Liver (tissue), 8 donors: ENCODE measurements at regions not wholly inside any gene's neighbourhood (a gene's known extent, or its start where the extent isn't known, plus 50 kb on each side); places are given as distances from the start of the nearest gene placed in this dataset.
"Not testable (repeated sequence)": the region's sequence is repeated elsewhere in the genome, so short reads cannot be mapped to it uniquely, and the experiment has no call there.

ENCODE experiments used
- DNase-seq: peaks from one replicate; pipeline ENCODE4 v3.0.0-alpha.2; 2017; ENCODE audit warnings: low spot score
- H3K27ac ChIP-seq, 2 donors: one replicate each; pipeline ENCODE4 v1.7.0; 2013; ENCODE audit warnings: inconsistent platforms in 2 of 2, low read length in 2 of 2, control low read depth in 1 of 2, low read depth in 1 of 2, mild to moderate bottlenecking in 1 of 2
- H3K27me3 ChIP-seq, 4 donors: one replicate each; pipeline versions ENCODE4 v1.6.1 to v1.7.0; 2013; ENCODE audit warnings: low read length in 3 of 4, inconsistent platforms in 1 of 4, mild to moderate bottlenecking in 1 of 4, moderate library complexity in 1 of 4; ENCODE audit not compliant: control insufficient read depth in 4 of 4, insufficient read depth in 4 of 4
- H3K36me3 ChIP-seq, 4 donors: one replicate each; pipeline versions ENCODE4 v1.6.1 to v1.7.0; 2013; ENCODE audit warnings: low read length in 3 of 4, mild to moderate bottlenecking in 3 of 4, low read depth in 1 of 4, moderate library complexity in 1 of 4; ENCODE audit not compliant: control insufficient read depth in 4 of 4, insufficient read depth in 3 of 4
- H3K4me1 ChIP-seq, 4 donors: one replicate each; pipeline versions ENCODE4 v1.6.1 to v1.7.0; 2013; ENCODE audit warnings: low read length in 3 of 4, mild to moderate bottlenecking in 3 of 4, moderate library complexity in 1 of 4; ENCODE audit not compliant: control insufficient read depth in 4 of 4, insufficient read depth in 4 of 4
- H3K4me3 ChIP-seq, 3 donors: one replicate each; pipeline versions ENCODE4 v1.6.1 to v1.7.0; 2013; ENCODE audit warnings: low read length in 3 of 3, control low read depth in 1 of 3, low read depth in 1 of 3, mild to moderate bottlenecking in 1 of 3
- H3K9ac ChIP-seq, 2 donors: one replicate each; pipeline ENCODE4 v1.7.0; 2013; ENCODE audit warnings: low read length in 2 of 2, mild to moderate bottlenecking in 2 of 2, moderate library complexity in 2 of 2, control low read depth in 1 of 2, low read depth in 1 of 2
- H3K9me3 ChIP-seq, 4 donors: one replicate each; pipeline versions ENCODE4 v1.6.1 to v1.7.0; 2013; ENCODE audit warnings: low read length in 3 of 4; ENCODE audit not compliant: control insufficient read depth in 4 of 4
- CTCF ChIP-seq: fragments of 150-350 bp; IDR thresholded peaks from 2 replicates; pipeline ENCODE4 v1.5.1; 2017; ENCODE audit warnings: improper control_type of control experiment, low read depth, low read length; ENCODE audit not compliant: missing input control
- FOXA2 ChIP-seq: IDR thresholded peaks from 2 replicates; pipeline ENCODE4 v1.6.1; 2016; ENCODE audit warnings: antibody characterized with exemption
- GABPA ChIP-seq, 2 donors: IDR thresholded peaks in 1 of 2; conservative IDR thresholded peaks in 1 of 2; 2 replicates each; pipeline ENCODE4 v1.6.1; 2016; ENCODE audit warnings: antibody characterized with exemption in 2 of 2, mild to moderate bottlenecking in 1 of 2, moderate library complexity in 1 of 2
- JUND ChIP-seq, 2 donors: IDR thresholded peaks; 2 replicates each; pipeline ENCODE4 v1.6.1; 2016; ENCODE audit warnings: antibody characterized with exemption in 2 of 2
- MAX ChIP-seq: IDR thresholded peaks from 2 replicates; pipeline ENCODE4 v1.6.1; 2016; ENCODE audit warnings: antibody characterized with exemption
- NR2F2 ChIP-seq: IDR thresholded peaks from 2 replicates; pipeline ENCODE4 v1.6.1; 2016; ENCODE audit warnings: antibody characterized with exemption
- RXRA ChIP-seq, 2 donors: IDR thresholded peaks; 2 replicates each; pipeline ENCODE4 v1.6.1; 2017 to 2018; ENCODE audit warnings: antibody characterized with exemption in 2 of 2, mild to moderate bottlenecking in 1 of 2
- SP1 ChIP-seq: IDR thresholded peaks from 2 replicates; pipeline ENCODE4 v1.6.1; 2018; ENCODE audit warnings: antibody characterized with exemption, mild to moderate bottlenecking
- TAF1 ChIP-seq: conservative IDR thresholded peaks from 2 replicates; pipeline ENCODE4 v1.6.1; 2016; ENCODE audit warnings: antibody characterized with exemption, mild to moderate bottlenecking
- YY1 ChIP-seq: IDR thresholded peaks from 2 replicates; pipeline ENCODE4 v1.6.1; 2016; ENCODE audit warnings: antibody characterized with exemption, mild to moderate bottlenecking
- WGBS: extraction: QIAGEN DNeasy Blood & Tissue Kit; methylation state at CpG from one replicate; pipeline ENCODE4 v1.1.7; 2013; 5-methylcytosine and 5-hydroxymethylcytosine counted together
- TF ChIP-seq, protein P1 (sequence below): IDR thresholded peaks from 2 replicates; pipeline ENCODE4 v1.6.1; 2016; ENCODE audit warnings: antibody characterized with exemption, mild to moderate bottlenecking
- donor health status: healthy.
- donor health status: healthy.
- donor health status: healthy.
- donor health status: healthy.
- donor health status: healthy.

GRCh38 chr16:47866423-47866822 lies 289.4 kb downstream of the ABCC12 start:
- H3K4me1 ChIP-seq, result no peaks in the 10 kb centered on the region
- H3K27ac ChIP-seq, result no peak overlapping the region
- H3K9me3 ChIP-seq, result peaks cover 0 to 3% (median 0%) of the 10 kb centered on the region in 4 donors
- 39% methylated on average over 4 of the region's 4 CpGs for WGBS
- H3K4me3 ChIP-seq, result no peak overlapping the region
- DNase-seq, result no peak
- H3K9ac ChIP-seq, result no peak overlapping the region
- TF ChIP-seq FOXA2 (no peak), TAF1 (no peak)
- peaks cover 0 to 3% (median 3%) of the 10 kb centered on the region in 4 donors for H3K27me3 ChIP-seq
- H3K36me3 ChIP-seq, result no peaks in the 10 kb centered on the region

DNA sequence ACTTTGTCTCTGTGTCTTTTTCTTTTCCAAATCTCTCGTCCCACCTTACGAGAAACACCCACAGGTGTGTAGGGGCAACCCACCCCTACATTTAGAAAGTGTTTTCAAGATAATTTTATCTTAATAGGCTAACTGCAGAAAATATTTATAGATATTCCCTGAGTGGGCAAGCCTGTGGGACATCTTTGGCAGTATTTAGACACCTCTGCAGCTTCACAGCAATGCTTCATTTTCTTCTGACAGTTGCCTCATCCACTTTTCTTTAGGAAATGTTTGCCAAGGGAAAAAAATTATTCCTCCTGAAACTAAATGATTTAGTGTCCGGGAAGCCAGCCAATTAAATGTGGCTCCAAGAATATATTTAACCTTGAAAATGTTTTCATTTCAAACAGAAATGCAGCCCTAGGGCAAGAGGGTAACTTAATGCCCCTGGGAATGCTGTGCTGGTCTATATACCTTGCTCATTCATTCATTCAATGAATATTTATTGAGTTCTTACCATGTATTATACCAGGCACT lies 290.4 kb downstream of the ABCC12 start:
- no peak overlapping the region for H3K4me3 ChIP-seq
- no peak overlapping the region for H3K27ac ChIP-seq
- 59% methylated on average over 3 of the region's 3 CpGs for WGBS
- peaks cover 0 to 3% (median 0%) of the 10 kb centered on the region in 4 donors for H3K9me3 ChIP-seq
- H3K27me3 ChIP-seq, result peaks cover 0 to 3% (median 3%) of the 10 kb centered on the region in 4 donors
- TF ChIP-seq CTCF (no peak), JUND (IDR thresholded peaks at IDR 0.05) (no peak), YY1 (no peak)
- no peak for DNase-seq
- no peaks in the 10 kb centered on the region for H3K4me1 ChIP-seq
- no peaks in the 10 kb centered on the region for H3K36me3 ChIP-seq
- no peak overlapping the region for H3K9ac ChIP-seq

- H3K4me1 ChIP-seq, H3K4me3 ChIP-seq, H3K36me3 ChIP-seq, H3K9me3 ChIP-seq, DNase-seq, H3K27me3 ChIP-seq, H3K9ac ChIP-seq, H3K27ac ChIP-seq: not testable (repeated sequence)
- 12% methylated on average over 6 of the region's 6 CpGs for WGBS
- TF ChIP-seq NR2F2, result peak; percentile 40
Measured at GRCh38 chr16:47864262-47864661, 291.5 kb downstream of the ABCC12 start.

DNA sequence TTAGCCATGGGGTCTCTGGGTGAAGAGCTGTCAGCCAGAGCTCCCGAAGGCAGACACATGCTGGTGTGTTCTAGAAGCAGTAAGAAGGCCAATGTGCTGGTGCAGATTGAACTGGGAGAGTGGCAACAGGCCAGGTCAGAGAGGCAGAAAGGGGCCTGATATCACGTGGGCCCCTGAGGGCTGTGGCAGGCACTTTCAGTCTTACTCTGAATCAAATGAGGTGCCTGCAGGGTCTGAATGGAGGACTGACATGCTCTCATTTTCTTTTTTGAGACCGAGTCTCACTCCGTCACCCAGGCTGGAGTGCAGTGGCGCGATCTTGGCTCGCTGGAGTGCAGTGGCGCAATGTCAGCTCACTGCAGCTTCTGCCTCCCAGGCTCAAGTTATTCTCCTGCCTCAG lies 293.8 kb downstream of the ABCC12 start:
- no peak for DNase-seq
- Histone ChIP-seq H3K9me3 (peaks cover 0 to 3% (median 0%) of the 10 kb centered on the region in 4 donors), H3K9ac (no peak overlapping the region), H3K27me3 (peaks cover 0 to 3% (median 1%) of the 10 kb centered on the region in 4 donors), H3K27ac (no peak overlapping the region), H3K4me3 (no peak overlapping the region), H3K36me3 (no peaks in the 10 kb centered on the region), H3K4me1 (no peaks in the 10 kb centered on the region)
- no peak for TF ChIP-seq CTCF
- no peak for TF ChIP-seq RXRA (IDR thresholded peaks at IDR 0.05)
- TF ChIP-seq MAX, result no peak
- TF ChIP-seq SP1, result no peak
- TF ChIP-seq, protein P1, sequence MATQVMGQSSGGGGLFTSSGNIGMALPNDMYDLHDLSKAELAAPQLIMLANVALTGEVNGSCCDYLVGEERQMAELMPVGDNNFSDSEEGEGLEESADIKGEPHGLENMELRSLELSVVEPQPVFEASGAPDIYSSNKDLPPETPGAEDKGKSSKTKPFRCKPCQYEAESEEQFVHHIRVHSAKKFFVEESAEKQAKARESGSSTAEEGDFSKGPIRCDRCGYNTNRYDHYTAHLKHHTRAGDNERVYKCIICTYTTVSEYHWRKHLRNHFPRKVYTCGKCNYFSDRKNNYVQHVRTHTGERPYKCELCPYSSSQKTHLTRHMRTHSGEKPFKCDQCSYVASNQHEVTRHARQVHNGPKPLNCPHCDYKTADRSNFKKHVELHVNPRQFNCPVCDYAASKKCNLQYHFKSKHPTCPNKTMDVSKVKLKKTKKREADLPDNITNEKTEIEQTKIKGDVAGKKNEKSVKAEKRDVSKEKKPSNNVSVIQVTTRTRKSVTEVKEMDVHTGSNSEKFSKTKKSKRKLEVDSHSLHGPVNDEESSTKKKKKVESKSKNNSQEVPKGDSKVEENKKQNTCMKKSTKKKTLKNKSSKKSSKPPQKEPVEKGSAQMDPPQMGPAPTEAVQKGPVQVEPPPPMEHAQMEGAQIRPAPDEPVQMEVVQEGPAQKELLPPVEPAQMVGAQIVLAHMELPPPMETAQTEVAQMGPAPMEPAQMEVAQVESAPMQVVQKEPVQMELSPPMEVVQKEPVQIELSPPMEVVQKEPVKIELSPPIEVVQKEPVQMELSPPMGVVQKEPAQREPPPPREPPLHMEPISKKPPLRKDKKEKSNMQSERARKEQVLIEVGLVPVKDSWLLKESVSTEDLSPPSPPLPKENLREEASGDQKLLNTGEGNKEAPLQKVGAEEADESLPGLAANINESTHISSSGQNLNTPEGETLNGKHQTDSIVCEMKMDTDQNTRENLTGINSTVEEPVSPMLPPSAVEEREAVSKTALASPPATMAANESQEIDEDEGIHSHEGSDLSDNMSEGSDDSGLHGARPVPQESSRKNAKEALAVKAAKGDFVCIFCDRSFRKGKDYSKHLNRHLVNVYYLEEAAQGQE, result no peak
- TF ChIP-seq TAF1, result no peak
- no peak for TF ChIP-seq GABPA (IDR thresholded peaks at IDR 0.05 in 1 of 2, conservative IDR thresholded peaks at IDR 0.05 in 1 of 2)
- 94% methylated on average over 8 of the region's 8 CpGs for WGBS
